ENCODE measurements at regions not wholly inside any gene's neighbourhood (a gene's known extent, or its start where the extent isn't known, plus 50 kb on each side); places are given as distances from the start of the nearest gene placed in this dataset.

GRCh38 chr6:166036316-166037095 is 131.1 kb downstream of the TBXT start:
- no peak for TF ChIP-seq CTCF (IDR thresholded peaks at IDR 0.05; ENCODE audit: poor library complexity, severe bottlenecking)
- TF ChIP-seq RAD21 (conservative IDR thresholded peaks at IDR 0.05) = no peak

All from neural cell (in vitro differentiated cells).